Anterior cingulate cortex (tissue), 58 donors: ENCODE measurements at regions not wholly inside any gene's neighbourhood (a gene's known extent, or its start where the extent isn't known, plus 50 kb on each side); places are given as distances from the start of the nearest gene placed in this dataset.
A peak's percentile ranks its signal among the peaks of the same experiment; 100 is the strongest.

Experiments
- DNase-seq, 58 donors: peaks; one replicate each; lab custom pipeline; 2025; lab: John Stamatoyannopoulos, UW

DNA sequence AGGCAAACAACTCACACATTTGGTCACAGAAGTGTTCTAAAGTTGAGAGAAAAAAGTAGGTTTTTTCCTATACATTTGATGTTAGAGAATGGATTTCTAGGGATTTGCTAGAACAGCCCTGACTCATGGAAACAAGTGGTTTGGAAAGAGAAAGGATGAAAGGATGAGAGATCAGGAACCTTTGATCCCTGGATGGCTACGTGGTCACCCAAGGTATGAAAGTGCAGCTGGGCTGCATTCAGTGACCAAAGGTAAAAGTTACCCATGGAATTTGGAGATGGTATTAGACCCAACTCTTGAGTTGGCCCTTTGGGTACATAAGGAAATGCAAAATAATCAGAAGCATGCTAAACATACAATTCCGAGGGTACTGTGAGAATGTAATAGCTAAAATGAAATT, 61.3 kb upstream of the SPIN1 start:
- DNase-seq: no peak

DNA sequence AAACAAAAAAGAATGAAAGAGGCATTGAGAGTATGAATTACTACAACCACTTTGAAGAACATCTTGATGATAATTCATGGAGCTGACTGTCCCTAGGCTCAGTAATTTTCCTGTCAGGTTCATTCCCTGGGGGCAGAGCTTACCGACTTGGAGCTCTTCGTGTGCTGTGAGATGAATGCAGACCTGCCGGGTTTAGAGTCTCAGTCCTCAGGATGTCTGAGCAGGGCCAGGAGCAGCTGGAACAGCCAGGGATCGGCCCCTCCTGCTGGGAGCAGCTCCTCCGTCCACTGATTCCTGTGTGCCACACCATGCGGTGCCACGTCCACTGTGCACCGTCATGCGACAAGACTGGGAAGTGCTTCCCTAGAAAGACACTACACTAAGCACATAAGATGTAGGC, 62.2 kb upstream of the SPIN1 start:
- no peak for DNase-seq

DNA sequence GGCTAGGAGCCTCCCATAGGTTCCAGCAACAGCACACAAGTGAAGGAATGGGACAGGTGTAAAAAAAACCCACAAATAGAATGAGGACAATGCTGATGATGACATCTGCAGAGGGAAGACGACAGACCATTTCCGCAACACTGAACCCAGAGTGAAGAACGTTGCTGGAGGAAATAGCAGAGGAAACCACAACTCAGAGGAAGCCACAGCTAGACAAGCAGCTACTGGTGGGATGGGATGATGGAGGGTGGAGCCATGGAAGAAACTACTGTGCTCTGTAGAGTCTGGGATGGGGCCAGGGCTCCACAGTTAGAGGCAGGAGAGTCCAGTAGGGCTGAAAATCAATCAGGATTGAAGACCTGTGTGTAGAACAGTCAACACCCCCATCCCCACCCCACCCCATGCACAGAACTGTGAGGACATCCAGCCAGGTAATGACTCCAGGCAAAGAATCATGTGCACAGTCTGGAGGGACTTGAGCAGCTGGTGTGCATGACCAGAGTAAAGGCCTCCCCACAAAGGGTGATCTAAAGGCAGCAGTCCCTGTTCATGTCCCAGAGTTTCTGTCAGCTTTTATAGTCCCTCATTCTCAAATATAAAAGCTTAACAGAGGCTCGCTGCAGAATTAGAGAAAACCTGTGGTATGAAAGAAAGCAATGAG, 65.2 kb upstream of the SPIN1 start:
- DNase-seq: no peak

DNA sequence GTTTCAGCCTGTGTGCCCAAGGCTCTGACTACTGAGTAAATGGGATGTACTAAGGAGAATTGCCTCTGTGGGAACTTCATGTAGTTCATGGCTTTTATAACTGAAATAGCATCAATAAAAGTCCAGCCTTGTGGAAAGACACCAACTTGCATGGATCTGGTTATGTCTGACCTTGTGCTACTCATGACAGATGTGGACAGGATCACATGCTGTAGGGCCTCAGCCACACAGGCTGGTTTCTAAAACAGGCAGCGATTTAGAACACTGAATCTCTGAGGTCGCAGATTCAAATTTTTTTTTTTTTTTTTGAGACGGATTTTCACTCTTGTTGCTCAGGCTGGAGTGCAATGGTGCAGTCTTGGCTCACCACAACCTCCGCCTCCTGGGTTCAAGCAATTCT, 66.5 kb upstream of the SPIN1 start:
- DNase-seq: no peak

DNA sequence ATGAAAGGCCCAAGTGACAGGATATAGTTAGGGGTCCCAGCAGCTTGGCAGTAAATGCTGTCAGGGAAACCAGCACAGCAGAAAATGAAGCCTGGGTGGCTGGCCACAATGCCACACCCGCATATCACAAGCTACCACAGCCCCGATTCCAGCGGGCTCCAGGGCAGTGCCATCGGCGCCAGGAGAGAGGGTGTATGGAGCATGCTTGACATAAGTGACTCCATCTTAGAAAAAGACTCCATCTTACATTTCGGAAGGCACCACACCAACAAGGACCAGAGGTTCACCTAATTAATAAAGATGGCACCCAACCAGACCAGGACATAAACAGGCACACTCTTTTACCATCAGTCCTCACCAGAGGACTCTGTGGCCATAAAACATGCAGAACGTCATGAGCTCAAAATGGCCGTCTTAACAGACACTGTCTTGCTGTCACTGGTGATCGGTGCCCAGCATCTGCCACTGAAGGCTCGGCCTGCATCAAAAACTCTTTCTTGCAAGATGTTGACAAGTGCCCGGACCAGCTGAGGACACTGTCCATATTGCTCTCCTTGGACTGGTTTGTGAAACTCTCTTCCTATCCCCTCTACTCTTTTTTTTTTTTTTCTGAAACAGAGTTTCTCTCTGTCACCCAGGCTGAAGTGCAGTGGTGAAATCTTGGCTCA, 67.4 kb upstream of the SPIN1 start:
- DNase-seq: no peak

DNA sequence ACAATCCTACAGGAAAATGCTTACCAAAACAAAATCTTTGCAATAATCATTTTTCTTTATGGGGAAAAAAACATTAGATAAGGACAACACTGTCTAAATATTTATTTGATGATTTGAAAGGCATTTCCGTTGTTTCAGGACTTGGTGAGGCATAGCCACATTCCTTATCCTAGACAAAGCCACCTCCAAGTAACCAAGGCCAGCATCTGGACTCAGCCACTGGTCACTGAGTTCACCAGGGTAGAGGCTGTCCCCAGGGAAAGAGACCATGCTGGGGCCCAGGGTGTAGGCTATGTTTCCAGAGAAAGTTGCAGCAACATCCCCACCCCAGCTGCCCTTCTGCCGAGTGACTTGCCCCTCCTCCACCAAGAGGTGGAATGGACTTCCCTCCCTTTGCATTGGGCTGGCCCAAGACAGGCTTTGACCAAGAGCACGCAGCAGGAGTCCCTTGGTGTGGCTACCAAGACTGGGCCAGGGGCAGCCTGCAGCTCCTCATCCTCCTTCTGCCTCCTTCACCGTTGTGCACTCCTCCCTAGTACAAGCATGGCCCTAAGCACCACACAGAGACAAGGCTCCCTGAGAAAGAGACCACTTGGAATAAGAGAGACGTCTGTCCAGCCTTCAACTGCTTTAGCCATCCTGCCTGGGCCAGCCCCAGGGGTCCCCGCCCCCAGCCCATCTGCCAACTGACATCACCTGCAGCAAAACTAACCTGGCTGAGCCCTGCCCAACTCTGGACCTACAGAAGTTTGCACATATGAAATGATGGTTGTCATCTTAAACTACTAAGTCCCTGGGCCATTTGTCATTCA, 68.1 kb upstream of the SPIN1 start:
- no peak for DNase-seq

DNA sequence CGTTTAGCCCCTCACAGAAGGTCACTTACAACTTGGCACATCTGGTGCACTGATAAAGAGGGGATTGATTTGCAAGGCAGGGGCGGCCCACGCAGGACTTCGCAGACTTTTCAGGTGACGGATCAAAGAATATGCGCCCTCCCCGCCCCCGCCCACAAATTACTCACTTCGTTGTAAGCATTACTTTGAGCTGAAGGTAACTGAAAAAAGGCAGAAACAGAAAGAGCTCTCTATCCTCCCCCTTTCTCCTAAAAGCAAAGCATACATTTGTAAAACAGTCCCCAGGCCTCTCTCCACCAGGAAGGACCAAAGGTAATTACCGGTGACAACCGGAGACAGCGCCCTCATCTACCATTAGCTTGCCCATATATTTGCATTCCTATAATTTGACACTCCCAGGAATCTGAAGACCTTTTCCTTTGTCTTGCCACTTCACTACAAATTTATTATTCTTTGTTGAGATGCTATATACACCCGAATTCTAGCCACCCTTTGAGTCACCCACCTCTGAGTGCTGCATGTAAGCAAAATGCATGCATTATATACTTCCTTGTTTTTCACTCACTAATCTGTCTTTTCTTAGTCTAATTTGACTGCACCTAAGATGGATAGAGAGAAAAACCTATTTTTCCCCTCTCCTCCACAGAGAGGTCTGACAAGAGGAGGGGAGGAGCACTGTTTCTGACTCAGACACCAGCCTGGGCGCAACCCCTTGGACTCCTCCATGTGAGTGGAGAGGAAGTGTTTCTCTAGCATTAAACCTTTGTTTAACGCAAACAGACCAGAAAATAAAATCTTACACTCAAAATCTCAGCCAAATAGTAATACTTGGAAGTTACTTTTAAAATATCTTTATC, 74.7 kb upstream of the SPIN1 start:
- DNase-seq: no peak

DNA sequence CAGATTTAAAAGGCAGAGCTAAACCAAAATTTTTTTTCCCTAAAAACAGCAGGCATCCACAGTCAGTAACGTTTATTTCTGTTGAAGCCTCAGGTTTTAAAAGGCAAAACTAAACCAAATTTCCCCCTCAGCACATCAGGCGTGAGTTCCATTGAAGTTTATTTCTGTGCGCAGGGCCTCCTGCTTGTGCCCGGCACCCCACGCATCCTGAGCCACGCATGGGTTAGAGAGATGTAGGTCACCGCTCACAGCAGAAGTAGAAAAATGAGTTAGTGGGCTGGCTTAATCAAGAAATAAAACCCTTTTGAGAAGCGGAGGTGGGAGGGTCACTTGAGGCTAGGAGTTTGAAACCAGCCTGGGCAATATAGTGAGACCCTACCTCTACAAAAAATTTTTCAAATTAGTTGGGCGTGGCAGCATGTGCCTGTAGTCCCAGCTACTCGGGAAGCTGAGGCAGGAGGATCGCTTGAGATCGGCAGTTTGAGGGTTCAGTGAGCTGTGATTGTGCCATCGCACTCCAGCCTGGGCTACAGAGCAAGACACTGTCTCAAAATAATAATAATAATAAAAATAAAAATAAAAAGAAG, 75.6 kb upstream of the SPIN1 start:
- no peak for DNase-seq

DNA sequence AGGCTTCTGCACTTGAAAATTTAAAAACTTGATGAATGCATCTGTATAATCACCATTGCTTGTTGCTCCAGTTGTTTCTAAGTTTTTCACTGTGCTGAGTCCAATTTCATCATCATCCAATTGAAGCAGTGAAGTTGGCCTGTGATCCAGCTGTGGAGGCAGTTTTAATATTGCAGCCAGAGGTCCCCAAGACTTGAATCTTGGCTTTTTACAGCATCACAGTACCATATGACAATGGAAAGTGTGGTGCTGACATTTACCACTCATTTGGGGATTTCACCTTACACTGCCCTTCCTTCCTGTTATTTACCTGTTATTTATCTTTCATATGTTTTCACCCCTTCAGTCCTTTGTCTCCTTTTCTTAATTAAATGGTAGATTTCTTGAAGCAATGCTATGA, 76.2 kb upstream of the SPIN1 start:
- DNase-seq: no peak

DNA sequence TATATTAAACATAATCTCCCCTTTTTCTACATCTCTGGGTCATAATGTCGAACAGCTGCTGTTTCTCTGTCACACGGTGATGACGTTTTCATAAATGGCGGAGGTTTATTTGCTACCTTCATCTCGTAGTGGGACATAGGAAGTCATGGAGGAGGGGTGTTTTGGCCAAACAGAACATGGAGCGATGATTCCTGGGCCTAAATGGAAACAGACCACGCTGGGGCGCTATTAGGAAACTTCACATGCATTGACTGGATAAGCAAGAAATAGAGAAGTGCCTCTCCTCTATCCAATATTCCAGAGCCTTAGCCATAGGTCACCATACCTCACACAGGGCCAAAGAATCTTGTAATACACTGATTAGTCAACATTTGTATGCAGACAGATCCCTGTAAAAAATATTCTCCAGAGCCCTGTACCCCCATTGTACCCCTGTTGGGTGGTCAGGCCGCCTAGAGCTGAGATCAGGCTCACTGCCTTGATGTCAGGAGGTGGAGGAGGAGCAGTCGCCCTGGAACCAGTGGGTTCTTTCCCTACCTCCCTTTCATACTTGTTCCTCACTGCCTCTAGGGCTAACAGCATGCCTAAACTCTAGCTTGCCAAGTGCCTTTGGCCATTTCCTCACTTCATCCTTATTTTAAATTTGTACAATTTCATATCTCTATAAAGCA, 77.8 kb upstream of the SPIN1 start:
- DNase-seq: no peak

DNA sequence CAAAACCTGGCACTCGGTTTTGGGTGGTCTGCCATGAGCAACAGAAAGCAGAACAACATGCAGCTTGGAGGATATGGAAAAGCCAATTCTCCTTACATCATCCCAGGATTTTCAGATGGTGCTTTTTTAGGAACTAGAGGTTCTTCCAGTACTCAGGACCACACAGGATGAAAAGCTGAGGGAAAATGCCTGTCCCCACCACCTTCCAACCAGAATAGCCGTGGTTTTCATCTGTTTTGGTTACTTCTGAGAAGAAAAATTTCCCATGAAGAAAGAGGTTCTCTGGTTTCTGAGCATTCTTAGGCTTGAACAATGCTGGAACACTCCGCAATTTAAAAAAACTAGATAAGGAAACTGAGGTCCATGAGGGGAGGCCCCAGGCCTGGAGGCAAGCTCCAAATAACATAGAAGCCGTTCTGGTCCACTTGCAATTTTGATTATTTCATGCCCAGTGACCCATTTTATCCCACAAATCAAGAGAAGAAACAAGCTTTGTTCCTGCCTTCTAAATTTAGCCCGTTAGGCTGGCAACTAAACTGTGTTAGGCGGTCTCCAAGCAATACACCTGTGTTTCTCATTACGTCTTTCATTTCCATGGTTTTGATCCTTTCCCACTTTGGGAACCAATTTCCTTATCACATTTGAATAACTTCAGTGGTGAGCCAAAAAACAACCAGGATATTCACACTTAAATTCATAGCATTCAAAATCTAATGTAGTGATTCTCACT, 79.2 kb upstream of the SPIN1 start:
- no peak for DNase-seq

DNA sequence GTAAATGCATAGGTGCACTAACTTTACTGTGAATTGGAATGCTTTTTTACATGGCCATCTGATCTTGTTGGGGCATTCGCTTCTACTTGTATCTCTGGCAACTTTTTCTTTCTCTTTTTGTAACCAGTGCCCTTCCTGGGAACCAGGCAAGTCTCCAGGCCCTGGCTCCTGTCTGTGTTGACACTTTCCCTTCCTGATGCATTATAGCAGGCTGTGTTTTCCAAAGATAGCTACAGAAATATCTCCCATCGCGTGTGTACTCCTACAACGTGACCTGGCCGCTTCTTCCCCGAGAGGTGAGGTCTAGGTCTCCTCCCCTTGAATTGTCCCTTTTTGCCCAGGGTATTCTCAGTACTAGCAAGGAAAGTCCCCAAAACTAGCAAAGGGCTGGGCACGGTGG, 81.1 kb upstream of the SPIN1 start:
- DNase-seq: no peak

DNA sequence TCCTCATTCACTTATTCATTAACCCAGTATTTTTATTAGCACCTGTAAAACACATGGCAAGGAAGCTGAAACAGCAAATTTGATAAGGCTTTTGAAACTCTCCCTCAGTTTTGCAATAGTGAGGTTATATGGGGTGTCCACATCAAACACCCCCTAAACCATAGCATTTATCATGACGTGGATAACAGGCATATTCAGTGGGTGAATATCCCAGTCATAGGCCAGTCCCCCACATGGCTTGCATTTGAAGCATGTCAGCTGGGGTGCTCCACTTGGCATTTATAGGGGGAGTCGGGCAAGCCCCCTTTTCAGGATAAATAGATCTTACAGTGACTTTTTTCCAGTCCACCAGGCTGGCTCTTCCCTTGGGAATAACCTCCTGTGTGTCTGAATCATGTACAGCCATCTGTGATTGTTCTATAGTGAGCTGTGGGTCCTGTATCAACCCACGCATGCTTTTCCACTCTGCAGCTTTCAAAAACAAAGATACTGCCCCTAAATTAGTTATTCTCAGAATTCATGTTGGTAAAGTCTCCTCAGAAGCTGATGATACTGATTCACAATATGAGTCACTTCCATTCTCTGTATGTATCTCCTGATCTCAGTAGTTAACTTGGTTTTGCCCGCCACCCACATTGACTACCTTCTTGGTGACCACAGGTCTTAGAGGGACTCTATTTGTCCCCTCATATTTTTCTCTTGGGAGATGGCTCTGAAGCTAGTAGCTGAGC, 84.4 kb upstream of the SPIN1 start:
- DNase-seq: peak in 8 of 58 donors; percentile 3 to 51 (median 10)

DNA sequence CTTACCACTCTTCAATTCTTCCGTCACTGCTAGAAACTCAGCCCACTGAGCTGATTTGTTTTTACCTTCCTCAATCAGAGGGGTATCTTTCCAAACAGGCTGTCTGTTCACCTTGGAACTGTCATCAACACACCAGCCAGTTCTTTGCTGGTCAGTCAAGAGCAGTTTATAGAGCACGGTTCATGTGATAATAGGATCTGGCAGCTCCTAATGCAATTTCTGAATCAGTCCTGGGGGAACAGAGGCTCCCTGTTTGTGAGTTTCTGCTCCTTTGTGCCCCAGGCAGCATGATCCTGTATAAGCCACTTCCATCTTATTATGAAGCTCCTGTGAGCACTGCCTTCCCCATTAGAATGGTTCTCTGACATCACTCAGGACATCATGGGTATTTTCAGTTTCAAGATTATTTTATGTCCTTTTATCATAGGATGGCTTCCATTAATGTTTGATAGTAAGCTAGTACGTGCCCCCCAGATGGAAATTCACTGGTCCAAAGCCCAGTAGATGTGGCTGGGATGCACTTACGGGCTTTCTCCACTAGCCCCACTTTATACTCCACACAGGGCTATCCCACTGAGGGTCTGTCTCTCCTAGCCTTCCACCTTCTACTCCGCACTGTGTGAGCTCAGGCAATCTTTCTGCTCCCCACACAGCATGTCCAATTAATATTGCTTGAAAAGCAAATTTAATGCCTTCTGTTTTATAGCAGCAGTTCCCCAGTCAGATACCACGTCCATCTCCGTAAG, 85.5 kb upstream of the SPIN1 start:
- DNase-seq: no peak

DNA sequence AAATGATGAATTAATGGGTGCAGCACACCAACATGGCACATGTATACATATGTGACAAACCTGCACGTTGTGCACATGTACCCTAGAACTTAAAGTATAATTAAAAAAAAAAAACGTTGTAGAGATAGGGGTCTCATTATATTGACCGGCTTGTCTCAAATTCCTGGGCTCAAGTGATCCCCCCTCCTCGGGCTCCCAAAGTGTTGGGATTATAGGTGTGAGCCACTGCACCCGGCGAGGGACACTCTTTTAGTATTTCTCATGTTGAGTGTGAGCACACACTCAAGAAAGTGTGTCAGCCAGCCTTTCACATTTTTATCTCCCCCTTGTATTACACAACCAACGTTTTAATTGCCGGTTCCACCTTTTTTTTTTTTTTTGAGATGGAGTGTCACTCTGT, 87.7 kb upstream of the SPIN1 start:
- no peak for DNase-seq

DNA sequence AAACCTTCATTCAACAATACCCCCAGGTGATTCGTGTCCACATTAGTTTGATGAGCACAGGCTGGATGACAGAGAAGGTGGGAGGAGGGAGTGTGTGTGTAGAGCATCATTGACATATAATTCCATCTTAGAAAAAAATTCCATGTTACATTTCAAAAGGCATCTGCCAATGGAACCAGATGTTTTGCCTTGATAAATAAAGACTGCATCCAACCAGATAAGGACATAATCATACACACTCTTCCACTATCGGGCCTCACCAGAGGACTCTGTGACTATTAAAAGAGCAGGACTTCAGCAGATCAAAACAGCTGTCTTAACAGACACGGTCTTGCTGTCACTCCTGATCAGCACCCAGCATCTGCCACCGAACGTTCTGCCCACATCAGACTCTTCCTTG, 96.4 kb upstream of the SPIN1 start:
- no peak for DNase-seq

DNA sequence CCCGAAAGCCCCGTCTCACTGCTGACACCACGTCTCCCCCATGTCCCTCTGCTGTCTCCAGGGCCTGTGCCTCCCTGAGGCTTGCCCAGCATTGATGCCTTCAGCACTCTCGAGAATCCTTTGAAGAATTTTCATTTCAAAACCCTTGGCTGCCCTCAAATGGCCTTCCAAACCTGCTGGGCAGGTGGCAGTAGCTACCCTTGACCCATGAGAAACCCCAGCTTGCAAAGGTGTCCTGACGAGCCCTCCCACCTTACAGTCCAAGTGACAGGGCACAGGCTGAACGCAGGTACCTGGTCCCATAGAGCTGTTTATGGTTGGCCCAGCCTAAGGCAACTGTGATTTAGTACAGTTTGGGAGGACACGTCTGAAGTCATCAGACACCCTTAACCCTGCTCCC, 97.2 kb upstream of the SPIN1 start:
- DNase-seq: no peak

DNA sequence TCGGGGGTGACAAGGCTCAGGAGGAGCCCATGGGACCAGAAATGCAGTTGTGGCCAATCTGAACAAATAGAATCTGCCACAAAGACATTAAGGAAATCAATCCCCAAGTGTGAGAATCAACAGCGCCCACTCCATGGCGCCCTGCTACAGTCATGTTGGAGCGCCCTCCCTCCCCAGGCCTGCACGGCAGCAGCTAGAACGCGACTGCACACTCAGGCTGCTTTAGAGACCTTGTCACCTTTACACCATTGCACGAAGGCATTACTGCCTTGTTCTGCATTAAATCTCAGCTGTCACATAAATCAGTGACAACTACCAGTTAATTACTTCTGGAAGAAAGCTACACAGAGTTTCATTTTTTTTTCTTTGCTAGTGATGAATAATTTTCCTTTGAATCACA, 98.7 kb upstream of the SPIN1 start:
- DNase-seq: no peak
